Cardiac fibroblast (primary cell): ENCODE measurements at regions not wholly inside any gene's neighbourhood (a gene's known extent, or its start where the extent isn't known, plus 50 kb on each side); places are given as distances from the start of the nearest gene placed in this dataset.

ENCODE experiments used
- DNase-seq, 2 donors: peaks; one replicate each; pipeline versions ENCODE4 v3.0.0 to v3.0.0-alpha.2; 2010; ENCODE audit warnings: low read depth in 2 of 2
- H3K4me3 ChIP-seq, 2 donors: replicated peaks in 1 of 2; 1 replicate in 1 of 2; 2 replicates in 1 of 2; pipeline ENCODE4 v1.5.1; 2011; ENCODE audit warnings: low read depth in 2 of 2, low read length in 2 of 2, mild to moderate bottlenecking in 2 of 2, moderate library complexity in 1 of 2
- TF ChIP-seq, protein P1 (sequence below): IDR thresholded peaks from one replicate; pipeline ENCODE4 v1.5.1; 2011; ENCODE audit warnings: low read depth, mild to moderate bottlenecking, low read length, inconsistent platforms

DNA sequence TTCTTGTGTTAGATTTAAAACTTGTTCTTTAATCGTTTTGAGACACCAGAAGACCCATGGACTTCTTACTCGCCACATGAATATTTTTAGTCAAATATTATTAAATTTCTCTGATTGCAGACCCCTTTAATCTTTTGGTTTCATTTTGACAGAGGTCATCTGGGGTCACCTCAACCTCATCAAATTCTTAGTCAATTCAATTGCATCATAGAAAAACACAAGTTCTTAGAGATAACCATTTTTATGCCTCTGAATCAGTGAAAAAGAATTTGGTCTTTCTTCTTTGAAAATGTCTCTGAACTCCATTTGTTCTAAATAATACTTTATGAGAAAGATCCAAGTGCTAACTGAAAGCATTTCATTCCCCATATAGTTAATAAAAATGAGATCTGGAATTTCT lies 55.2 kb upstream of the CBLN4 start:
- H3K4me3 ChIP-seq = no peak overlapping the region
- TF ChIP-seq, protein P1, sequence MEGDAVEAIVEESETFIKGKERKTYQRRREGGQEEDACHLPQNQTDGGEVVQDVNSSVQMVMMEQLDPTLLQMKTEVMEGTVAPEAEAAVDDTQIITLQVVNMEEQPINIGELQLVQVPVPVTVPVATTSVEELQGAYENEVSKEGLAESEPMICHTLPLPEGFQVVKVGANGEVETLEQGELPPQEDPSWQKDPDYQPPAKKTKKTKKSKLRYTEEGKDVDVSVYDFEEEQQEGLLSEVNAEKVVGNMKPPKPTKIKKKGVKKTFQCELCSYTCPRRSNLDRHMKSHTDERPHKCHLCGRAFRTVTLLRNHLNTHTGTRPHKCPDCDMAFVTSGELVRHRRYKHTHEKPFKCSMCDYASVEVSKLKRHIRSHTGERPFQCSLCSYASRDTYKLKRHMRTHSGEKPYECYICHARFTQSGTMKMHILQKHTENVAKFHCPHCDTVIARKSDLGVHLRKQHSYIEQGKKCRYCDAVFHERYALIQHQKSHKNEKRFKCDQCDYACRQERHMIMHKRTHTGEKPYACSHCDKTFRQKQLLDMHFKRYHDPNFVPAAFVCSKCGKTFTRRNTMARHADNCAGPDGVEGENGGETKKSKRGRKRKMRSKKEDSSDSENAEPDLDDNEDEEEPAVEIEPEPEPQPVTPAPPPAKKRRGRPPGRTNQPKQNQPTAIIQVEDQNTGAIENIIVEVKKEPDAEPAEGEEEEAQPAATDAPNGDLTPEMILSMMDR = no peak
- no peak for DNase-seq

DNA sequence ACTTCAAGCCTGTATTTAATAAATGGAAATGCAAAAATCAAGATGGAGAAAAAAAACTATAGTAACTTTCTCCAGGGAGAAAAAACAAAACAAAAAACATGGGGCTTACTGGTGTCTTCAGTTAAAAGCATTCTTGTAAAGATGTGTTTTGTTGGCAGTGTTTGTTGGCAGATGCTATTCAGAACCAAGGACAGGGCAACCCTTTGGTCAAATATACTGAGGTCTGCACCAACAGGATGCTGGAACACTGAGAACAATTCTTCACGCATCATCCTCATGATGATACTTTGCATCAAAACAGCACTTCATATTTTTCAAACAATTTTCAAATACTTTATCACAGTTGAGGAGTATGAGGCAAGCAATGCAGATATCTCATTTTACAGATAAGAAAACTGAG lies 63.7 kb upstream of the CBLN4 start:
- TF ChIP-seq, protein P1 = no peak
- no peak overlapping the region for H3K4me3 ChIP-seq
- DNase-seq = no peak

DNA sequence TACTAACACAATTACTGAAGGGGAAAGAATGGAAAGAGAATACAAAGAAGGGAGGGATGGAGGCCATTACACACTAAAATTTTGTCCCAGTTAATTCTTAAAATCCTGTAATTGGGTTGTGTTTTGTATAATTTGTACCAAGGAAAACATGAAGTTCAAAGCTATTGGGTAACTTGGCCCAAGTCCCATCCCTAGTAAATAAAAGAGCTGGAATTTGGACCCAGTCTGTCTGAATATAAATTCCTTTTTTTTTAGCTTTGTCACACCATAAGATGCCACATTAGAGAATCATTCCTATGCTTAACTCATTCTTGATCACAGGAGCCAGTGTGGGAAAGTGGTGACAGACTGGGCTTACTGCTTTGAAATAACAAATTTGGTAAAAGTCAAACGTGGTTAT lies 66.8 kb upstream of the CBLN4 start:
- H3K4me3 ChIP-seq = no peak overlapping the region
- TF ChIP-seq, protein P1 = no peak
- DNase-seq = no peak

DNA sequence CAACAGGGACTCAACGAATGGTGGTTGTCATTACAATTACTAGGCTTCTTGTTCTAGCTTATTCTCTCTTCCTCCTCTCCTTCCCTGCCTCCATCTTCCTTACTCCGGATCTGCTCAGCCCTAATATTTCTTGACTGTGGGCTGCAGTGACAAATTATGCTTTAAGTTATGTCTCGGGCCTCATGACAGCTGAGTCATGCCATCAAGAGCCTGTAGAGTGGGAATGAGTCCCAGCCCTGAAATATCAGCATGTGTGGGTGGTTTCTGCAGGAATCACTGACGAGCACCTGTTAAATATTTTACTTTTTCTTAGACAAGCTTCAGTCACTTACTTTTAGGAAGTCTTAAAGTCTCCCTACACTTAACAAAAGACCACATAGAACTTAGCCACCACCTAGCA lies 83.1 kb upstream of the CBLN4 start:
- no peak overlapping the region for H3K4me3 ChIP-seq
- no peak for DNase-seq
- TF ChIP-seq, protein P1 = no peak

DNA sequence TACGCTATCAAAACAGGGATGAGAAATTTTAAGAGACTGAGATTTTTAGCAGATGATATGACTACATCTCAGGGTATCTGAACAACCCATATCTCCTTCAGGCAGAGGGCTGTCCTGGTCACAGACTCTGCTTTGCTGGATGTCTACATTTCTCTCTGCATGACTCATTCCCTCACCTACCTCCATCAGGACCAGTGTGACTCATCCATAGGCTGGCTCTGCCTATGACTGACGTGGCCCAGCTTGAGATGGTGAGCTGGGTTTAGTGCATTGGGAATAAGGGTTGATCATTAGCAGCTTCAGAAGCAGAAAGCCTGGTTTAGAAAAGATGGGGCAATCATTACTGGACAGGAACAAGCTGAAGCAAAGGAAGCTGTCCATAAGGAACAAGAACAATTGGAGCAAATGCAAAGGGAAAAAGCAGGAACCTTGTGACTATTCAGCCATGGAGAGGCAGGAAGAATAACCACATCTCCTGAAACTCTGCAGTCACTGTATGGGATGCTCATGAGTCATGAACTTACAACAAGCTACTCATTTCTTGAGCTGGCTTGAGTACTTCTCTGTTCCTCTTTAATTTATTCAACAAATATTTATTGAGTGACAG lies 86.4 kb upstream of the CBLN4 start:
- DNase-seq = no peak
- no peak overlapping the region for H3K4me3 ChIP-seq
- TF ChIP-seq, protein P1 = no peak

DNA sequence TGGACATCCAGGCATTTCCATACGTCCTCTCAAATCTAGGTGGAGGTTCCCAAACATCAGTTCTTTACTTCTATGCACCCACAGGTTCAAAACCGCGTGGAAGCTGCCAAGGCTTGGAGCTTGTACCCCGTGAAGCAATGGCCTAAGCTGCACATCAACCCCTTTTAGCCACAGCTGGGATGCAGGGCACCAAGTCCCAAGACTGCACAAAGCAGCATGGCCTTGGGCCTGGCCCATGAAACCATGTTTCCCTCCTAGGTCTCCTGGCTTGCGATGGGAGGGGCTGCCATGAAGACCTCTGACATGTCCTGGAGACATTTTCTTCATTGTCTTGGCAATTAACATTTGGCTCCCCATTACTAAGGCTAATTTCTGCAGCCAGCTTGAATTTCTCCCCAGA lies 88.9 kb upstream of the CBLN4 start:
- H3K4me3 ChIP-seq = no peak overlapping the region
- DNase-seq = no peak
- TF ChIP-seq, protein P1 = no peak

DNA sequence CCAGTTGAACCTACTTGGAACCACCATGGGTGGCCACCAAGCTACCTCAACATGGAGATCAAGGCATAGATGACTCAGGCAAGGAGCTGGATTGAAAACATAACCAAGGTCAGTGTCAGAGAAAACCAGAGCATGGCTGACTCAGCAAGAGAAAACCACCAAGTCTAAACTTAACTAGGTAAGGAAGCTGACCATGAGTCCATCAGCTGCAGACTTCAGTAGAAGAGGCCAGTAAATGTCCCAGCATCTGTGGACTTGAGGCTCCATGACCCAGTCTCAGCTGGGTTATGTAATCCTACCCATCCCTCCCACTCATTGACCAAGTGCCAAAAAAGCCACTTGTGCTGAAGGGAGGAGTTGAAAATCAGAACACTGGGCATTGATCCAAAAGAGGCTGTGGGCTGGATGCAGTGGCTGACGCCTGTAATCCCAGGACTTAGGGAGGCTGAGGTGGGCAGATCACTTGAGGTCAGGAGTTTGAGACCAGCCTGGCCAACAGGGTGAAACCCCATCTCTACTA lies 93.7 kb upstream of the CBLN4 start:
- TF ChIP-seq, protein P1 = no peak
- no peak for DNase-seq
- no peak overlapping the region for H3K4me3 ChIP-seq
